HG02981 (cell line): ENCODE measurements at regions not wholly inside any gene's neighbourhood (a gene's known extent, or its start where the extent isn't known, plus 50 kb on each side); places are given as distances from the start of the nearest gene placed in this dataset.

ENCODE experiments used
- ATAC-seq: cut with Tn5 transposase; IDR thresholded peaks from one replicate; pipeline ENCODE4 v1.9.1; 2021; ENCODE audit warnings: mild to moderate bottlenecking, moderate library complexity; ENCODE audit not compliant: unreplicated experiment

GRCh38 chr15:86021281-86022264 is 58.1 kb upstream of the AGBL1 start:
- ATAC-seq: no peak

GRCh38 chr15:86028961-86029360 is 50.7 kb upstream of the AGBL1 start:
- no peak for ATAC-seq
